ENCODE measurements at regions not wholly inside any gene's neighbourhood (a gene's known extent, or its start where the extent isn't known, plus 50 kb on each side); places are given as distances from the start of the nearest gene placed in this dataset.

- no peaks in the 10 kb centered on the region for H3K9me3 ChIP-seq (ENCODE audit: control insufficient read depth, insufficient read depth, low read depth, low read length)
- H3K4me3 ChIP-seq (replicated peaks in 1 of 4; ENCODE audit: control extremely low read depth in 1 of 4, insufficient read depth in 1 of 4, low read depth in 3 of 4, low read length in 4 of 4): no peak overlapping the region
- no peak overlapping the region for H3K9ac ChIP-seq (ENCODE audit: insufficient read depth, low read length)
- H3K4me2 ChIP-seq (ENCODE audit: extremely low read depth, insufficient read depth, low read length): no peak overlapping the region
- H3K79me2 ChIP-seq (ENCODE audit: control insufficient read depth, insufficient read depth, low read length): no peaks in the 10 kb centered on the region
- H3K4me1 ChIP-seq (ENCODE audit: control insufficient read depth, extremely low read depth, insufficient read depth, low read length): no peaks in the 10 kb centered on the region
- H2AFZ ChIP-seq (ENCODE audit: low read length): no peak overlapping the region
- TF ChIP-seq EZH2 (IDR thresholded peaks at IDR 0.05; ENCODE audit: low read length, missing control alignments) (no peak), CTCF (conservative IDR thresholded peaks at IDR 0.05 in 1 of 2, IDR thresholded peaks at IDR 0.05 in 1 of 2; ENCODE audit: low read depth in 1 of 2, low read length in 2 of 2) (no peak)
- H3K36me3 ChIP-seq (ENCODE audit: control insufficient read depth, insufficient read depth, low read length): no peaks in the 10 kb centered on the region
- DNase-seq (ENCODE audit: low read depth in 2 of 2): no peak
- H4K20me1 ChIP-seq (ENCODE audit: control insufficient read depth, extremely low read depth, insufficient read depth, low read length): no peaks in the 10 kb centered on the region
- H3K27me3 ChIP-seq (ENCODE audit: control insufficient read depth, insufficient read depth, low read length): no peaks in the 10 kb centered on the region
- H3K27ac ChIP-seq (ENCODE audit: insufficient read depth, low read length): no peak overlapping the region
Measured at GRCh38 chr2:18156421-18156820, 278.0 kb downstream of the KCNS3 start.

- Histone ChIP-seq H3K27ac (ENCODE audit: insufficient read depth, low read length) (no peak overlapping the region), H3K9ac (ENCODE audit: insufficient read depth, low read length) (no peak overlapping the region), H3K4me3 (replicated peaks in 1 of 4; ENCODE audit: control extremely low read depth in 1 of 4, insufficient read depth in 1 of 4, low read depth in 3 of 4, low read length in 4 of 4) (no peak overlapping the region), H3K9me3 (ENCODE audit: control insufficient read depth, insufficient read depth, low read depth, low read length) (no peaks in the 10 kb centered on the region), H3K79me2 (ENCODE audit: control insufficient read depth, insufficient read depth, low read length) (no peaks in the 10 kb centered on the region), H3K36me3 (ENCODE audit: control insufficient read depth, insufficient read depth, low read length) (no peaks in the 10 kb centered on the region), H2AFZ (ENCODE audit: low read length) (no peak overlapping the region), H3K4me1 (ENCODE audit: control insufficient read depth, extremely low read depth, insufficient read depth, low read length) (no peaks in the 10 kb centered on the region), H4K20me1 (ENCODE audit: control insufficient read depth, extremely low read depth, insufficient read depth, low read length) (no peaks in the 10 kb centered on the region), H3K4me2 (ENCODE audit: extremely low read depth, insufficient read depth, low read length) (no peak overlapping the region), H3K27me3 (ENCODE audit: control insufficient read depth, insufficient read depth, low read length) (no peaks in the 10 kb centered on the region)
- DNase-seq (ENCODE audit: low read depth in 2 of 2): peak in 1 of 2 donors; percentile 47
- no peak for TF ChIP-seq CTCF (conservative IDR thresholded peaks at IDR 0.05 in 1 of 2, IDR thresholded peaks at IDR 0.05 in 1 of 2; ENCODE audit: low read depth in 1 of 2, low read length in 2 of 2)
- no peak for TF ChIP-seq EZH2 (IDR thresholded peaks at IDR 0.05; ENCODE audit: low read length, missing control alignments)
Measured at GRCh38 chr2:18156002-18156401, 277.5 kb downstream of the KCNS3 start.

- TF ChIP-seq EZH2 (IDR thresholded peaks at IDR 0.05; ENCODE audit: low read length, missing control alignments) (no peak), CTCF (conservative IDR thresholded peaks at IDR 0.05 in 1 of 2, IDR thresholded peaks at IDR 0.05 in 1 of 2; ENCODE audit: low read depth in 1 of 2, low read length in 2 of 2) (no peak)
- Histone ChIP-seq H2AFZ (ENCODE audit: low read length) (no peak overlapping the region), H3K9me3 (ENCODE audit: control insufficient read depth, insufficient read depth, low read depth, low read length) (no peaks in the 10 kb centered on the region), H3K9ac (ENCODE audit: insufficient read depth, low read length) (no peak overlapping the region), H3K79me2 (ENCODE audit: control insufficient read depth, insufficient read depth, low read length) (no peaks in the 10 kb centered on the region), H3K36me3 (ENCODE audit: control insufficient read depth, insufficient read depth, low read length) (no peaks in the 10 kb centered on the region), H3K4me1 (ENCODE audit: control insufficient read depth, extremely low read depth, insufficient read depth, low read length) (no peaks in the 10 kb centered on the region), H4K20me1 (ENCODE audit: control insufficient read depth, extremely low read depth, insufficient read depth, low read length) (no peaks in the 10 kb centered on the region), H3K27ac (ENCODE audit: insufficient read depth, low read length) (no peak overlapping the region), H3K27me3 (ENCODE audit: control insufficient read depth, insufficient read depth, low read length) (no peaks in the 10 kb centered on the region), H3K4me2 (ENCODE audit: extremely low read depth, insufficient read depth, low read length) (no peak overlapping the region), H3K4me3 (replicated peaks in 1 of 4; ENCODE audit: control extremely low read depth in 1 of 4, insufficient read depth in 1 of 4, low read depth in 3 of 4, low read length in 4 of 4) (no peak overlapping the region)
- DNase-seq (ENCODE audit: low read depth in 2 of 2): peak in 1 of 2 donors; percentile 45
Measured at GRCh38 chr2:18154812-18155211, 276.3 kb downstream of the KCNS3 start.

Data from fibroblast of lung (primary cell).